Adrenal gland (tissue), 5 donors: ENCODE measurements at regions not wholly inside any gene's neighbourhood (a gene's known extent, or its start where the extent isn't known, plus 50 kb on each side); places are given as distances from the start of the nearest gene placed in this dataset.

Source experiments
- POLR2A ChIP-seq, 2 donors: fragments of 450-650 bp; IDR thresholded peaks; one replicate each; pipeline ENCODE4 v1.6.1; 2017; ENCODE audit warnings: antibody characterized with exemption in 2 of 2, mild to moderate bottlenecking in 2 of 2, moderate library complexity in 1 of 2
- TF ChIP-seq, protein P1 (sequence below), 6 experiments: fragments of 450-650 bp in 4 of 6; fragments of 200-600 bp in 2 of 6; sonication (generic) in 1 of 6; IDR thresholded peaks; 1 replicate in 5 of 6; 2 replicates in 1 of 6; pipeline versions ENCODE4 v1.5.1 to v1.8.0; 2016 to 2021; ENCODE audit warnings: antibody characterized with exemption in 6 of 6, mild to moderate bottlenecking in 2 of 6, moderate library complexity in 1 of 6
- donor health status: DM: no; HTN: no; CAD: no.

- TF ChIP-seq POLR2A (IDR thresholded peaks at IDR 0.05) = no peak
- TF ChIP-seq, protein P1, sequence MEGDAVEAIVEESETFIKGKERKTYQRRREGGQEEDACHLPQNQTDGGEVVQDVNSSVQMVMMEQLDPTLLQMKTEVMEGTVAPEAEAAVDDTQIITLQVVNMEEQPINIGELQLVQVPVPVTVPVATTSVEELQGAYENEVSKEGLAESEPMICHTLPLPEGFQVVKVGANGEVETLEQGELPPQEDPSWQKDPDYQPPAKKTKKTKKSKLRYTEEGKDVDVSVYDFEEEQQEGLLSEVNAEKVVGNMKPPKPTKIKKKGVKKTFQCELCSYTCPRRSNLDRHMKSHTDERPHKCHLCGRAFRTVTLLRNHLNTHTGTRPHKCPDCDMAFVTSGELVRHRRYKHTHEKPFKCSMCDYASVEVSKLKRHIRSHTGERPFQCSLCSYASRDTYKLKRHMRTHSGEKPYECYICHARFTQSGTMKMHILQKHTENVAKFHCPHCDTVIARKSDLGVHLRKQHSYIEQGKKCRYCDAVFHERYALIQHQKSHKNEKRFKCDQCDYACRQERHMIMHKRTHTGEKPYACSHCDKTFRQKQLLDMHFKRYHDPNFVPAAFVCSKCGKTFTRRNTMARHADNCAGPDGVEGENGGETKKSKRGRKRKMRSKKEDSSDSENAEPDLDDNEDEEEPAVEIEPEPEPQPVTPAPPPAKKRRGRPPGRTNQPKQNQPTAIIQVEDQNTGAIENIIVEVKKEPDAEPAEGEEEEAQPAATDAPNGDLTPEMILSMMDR (IDR thresholded peaks at IDR 0.05) = no peak
Measured at GRCh38 chr7:114793155-114793845, 128.6 kb upstream of the MDFIC start.
